H1 (cell line): ENCODE measurements at regions not wholly inside any gene's neighbourhood (a gene's known extent, or its start where the extent isn't known, plus 50 kb on each side); places are given as distances from the start of the nearest gene placed in this dataset.

ENCODE experiments used
- KDM5A ChIP-seq: fragments of 200-600 bp; IDR thresholded peaks from 2 replicates; pipeline ENCODE4 v1.7.1; 2012; ENCODE audit warnings: mild to moderate bottlenecking, low read length, inconsistent platforms, mixed read lengths
- SIN3A ChIP-seq, 2 experiments: IDR thresholded peaks in 1 of 2; conservative IDR thresholded peaks in 1 of 2; 2 replicates each; pipeline ENCODE4 v1.6.1; 2011 to 2012; ENCODE audit warnings: low read length in 2 of 2, improper control_type of control experiment in 1 of 2, low read depth in 1 of 2, mild to moderate bottlenecking in 1 of 2
- SP2 ChIP-seq: IDR thresholded peaks from 2 replicates; pipeline ENCODE4 v1.6.1; 2012; ENCODE audit warnings: mild to moderate bottlenecking, low read length, inconsistent platforms

GRCh38 chr1:181312946-181313345, 170.4 kb upstream of the CACNA1E start (continued):
- TF ChIP-seq SIN3A (conservative IDR thresholded peaks at IDR 0.05 in 1 of 2, IDR thresholded peaks at IDR 0.05 in 1 of 2; ENCODE audit: low read depth in 1 of 2, low read length in 2 of 2) (no peak), SP2 (no peak), KDM5A (no peak)
- TF ChIP-seq, all 59 proteins: peak for 0
